Trophoblast cell (in vitro differentiated cells and primary cell): ENCODE measurements at regions not wholly inside any gene's neighbourhood (a gene's known extent, or its start where the extent isn't known, plus 50 kb on each side); places are given as distances from the start of the nearest gene placed in this dataset.
"Not testable (repeated sequence)": the region's sequence is repeated elsewhere in the genome, so short reads cannot be mapped to it uniquely, and the experiment has no call there.

Experiments used
- DNase-seq, 2 donors: peaks; one replicate each; pipeline ENCODE4 v3.0.0-alpha.2; 2016
- H2AFZ ChIP-seq: 2 replicates; pipeline ENCODE4 v1.6.1; 2013; ENCODE audit warnings: low read length, moderate library complexity, mild to moderate bottlenecking; ENCODE audit not compliant: insufficient read depth, poor library complexity
- H2AK5ac ChIP-seq: 2 replicates; pipeline ENCODE4 v1.6.1; 2013; ENCODE audit warnings: mild to moderate bottlenecking, low read length
- H2BK120ac ChIP-seq: 2 replicates; pipeline ENCODE4 v1.6.1; 2013; ENCODE audit warnings: low read length, mild to moderate bottlenecking, moderate library complexity; ENCODE audit not compliant: insufficient read depth, poor library complexity
- H2BK12ac ChIP-seq: 2 replicates; pipeline ENCODE4 v1.6.1; 2013; ENCODE audit warnings: mild to moderate bottlenecking, low read length, moderate library complexity
- H2BK5ac ChIP-seq: 2 replicates; pipeline ENCODE4 v1.6.1; 2013; ENCODE audit warnings: low read length, low read depth, moderate library complexity, mild to moderate bottlenecking; ENCODE audit not compliant: poor library complexity
- H3K14ac ChIP-seq: 2 replicates; pipeline ENCODE4 v1.6.1; 2013; ENCODE audit warnings: mild to moderate bottlenecking, low read length
- H3K18ac ChIP-seq: 2 replicates; pipeline ENCODE4 v1.6.1; 2013; ENCODE audit warnings: mild to moderate bottlenecking, low read length
- H3K23ac ChIP-seq: 2 replicates; pipeline ENCODE4 v1.6.1; 2013; ENCODE audit warnings: low read length
- H3K27ac ChIP-seq: 2 replicates; pipeline ENCODE4 v1.5.1; 2013; ENCODE audit warnings: low read depth, mild to moderate bottlenecking, inconsistent platforms, low read length, moderate library complexity
- H3K27me3 ChIP-seq: 2 replicates; pipeline ENCODE4 v1.6.1; 2013; ENCODE audit warnings: inconsistent platforms, mild to moderate bottlenecking, low read length, moderate library complexity; ENCODE audit not compliant: insufficient read depth
- H3K36me3 ChIP-seq, 2 experiments: 1 replicate in 1 of 2; 2 replicates in 1 of 2; pipeline ENCODE4 v1.6.1; 2013; ENCODE audit warnings: low read length in 2 of 2, mild to moderate bottlenecking in 2 of 2, moderate library complexity in 1 of 2; ENCODE audit not compliant: insufficient read depth in 2 of 2, control insufficient read depth in 1 of 2
- H3K4ac ChIP-seq: 2 replicates; pipeline ENCODE4 v1.6.1; 2013; ENCODE audit warnings: low read depth, mild to moderate bottlenecking, low read length, moderate library complexity
- H3K4me1 ChIP-seq, 2 experiments: 1 replicate in 1 of 2; 2 replicates in 1 of 2; pipeline ENCODE4 v1.6.1; 2013; ENCODE audit warnings: low read length in 2 of 2, mild to moderate bottlenecking in 2 of 2, moderate library complexity in 1 of 2; ENCODE audit not compliant: insufficient read depth in 2 of 2, control insufficient read depth in 1 of 2
- H3K4me2 ChIP-seq: 2 replicates; pipeline ENCODE4 v1.6.1; 2013; ENCODE audit warnings: inconsistent platforms, mild to moderate bottlenecking, low read length, moderate library complexity
- H3K4me3 ChIP-seq: 2 replicates; pipeline ENCODE4 v1.5.1; 2013; ENCODE audit warnings: mild to moderate bottlenecking, low read depth, low read length, inconsistent platforms
- H3K79me1 ChIP-seq: one replicate; pipeline ENCODE4 v1.6.1; 2013; ENCODE audit warnings: low read length
- H3K79me2 ChIP-seq: 2 replicates; pipeline ENCODE4 v1.6.1; 2013; ENCODE audit warnings: low read length, mild to moderate bottlenecking; ENCODE audit not compliant: control insufficient read depth, insufficient read depth, poor library complexity
- H3K9ac ChIP-seq: 2 replicates; pipeline ENCODE4 v1.6.1; 2013; ENCODE audit warnings: mild to moderate bottlenecking, low read length
- H3K9me3 ChIP-seq: 2 replicates; pipeline ENCODE4 v1.6.1; 2013; ENCODE audit warnings: low read depth, mild to moderate bottlenecking, control low read depth, inconsistent platforms, low read length; ENCODE audit not compliant: insufficient read depth
- H4K12ac ChIP-seq: 2 replicates; pipeline ENCODE4 v1.6.1; 2013; ENCODE audit warnings: low read depth, mild to moderate bottlenecking, low read length, moderate library complexity
- H4K8ac ChIP-seq: 2 replicates; pipeline ENCODE4 v1.6.1; 2013; ENCODE audit warnings: low read depth, mild to moderate bottlenecking, low read length, moderate library complexity
- H4K91ac ChIP-seq: one replicate; pipeline ENCODE4 v1.6.1; 2013; ENCODE audit warnings: low read depth, mild to moderate bottlenecking, low read length, moderate library complexity
- WGBS: extraction: QIAGEN DNeasy Blood & Tissue Kit; methylation state at CpG from one replicate; pipeline ENCODE4 v1.1.7; 2013; ENCODE audit warnings: missing lambda C conversion rate; ENCODE audit not compliant: insufficient read length, insufficient coverage; ENCODE audit errors: extremely low coverage; 5-methylcytosine and 5-hydroxymethylcytosine counted together

GRCh38 chr2:209002054-209002453 is 421.8 kb upstream of the MAP2 start:
- Histone ChIP-seq H2BK5ac (no peak overlapping the region), H2BK120ac (no peak overlapping the region), H3K79me1 (no peaks in the 10 kb centered on the region), H3K14ac (no peak overlapping the region), H3K18ac (no peak overlapping the region), H4K12ac (no peak overlapping the region), H3K27me3 (no peaks in the 10 kb centered on the region), H2BK12ac (no peak overlapping the region), H4K91ac (no peak overlapping the region), H3K9me3 (peaks cover 4% of the 10 kb centered on the region), H2AK5ac (no peak overlapping the region), H3K4me1 (peaks cover 2 to 3% of the 10 kb centered on the region in 2 experiments), H2AFZ (no peak overlapping the region), H3K4me3 (no peak overlapping the region), H3K9ac (no peak overlapping the region), H4K8ac (no peak overlapping the region), H3K79me2 (no peaks in the 10 kb centered on the region), H3K4ac (no peak overlapping the region), H3K23ac (no peak overlapping the region), H3K27ac (no peak overlapping the region), H3K36me3 (no peaks in the 10 kb centered on the region), H3K4me2 (no peak overlapping the region)
- no CpG with 5 or more reads among the region's 1 CpG for WGBS
- DNase-seq, result no peak

GRCh38 chr2:209005371-209005770 is 418.5 kb upstream of the MAP2 start:
- Histone ChIP-seq H3K36me3 (no peaks in the 10 kb centered on the region), H3K4me2 (no peak overlapping the region), H3K4me3 (no peak overlapping the region), H4K91ac (no peak overlapping the region), H4K12ac (no peak overlapping the region), H3K4ac (no peak overlapping the region), H3K18ac (no peak overlapping the region), H2BK12ac (no peak overlapping the region), H3K27me3 (no peaks in the 10 kb centered on the region), H3K23ac (no peak overlapping the region), H2AK5ac (no peak overlapping the region), H3K4me1 (no peaks in the 10 kb centered on the region), H3K9me3 (peaks cover 3% of the 10 kb centered on the region), H3K79me2 (no peaks in the 10 kb centered on the region), H3K79me1 (no peaks in the 10 kb centered on the region), H4K8ac (no peak overlapping the region), H3K9ac (no peak overlapping the region), H3K27ac (no peak overlapping the region), H2BK120ac (no peak overlapping the region), H3K14ac (no peak overlapping the region), H2BK5ac (no peak overlapping the region), H2AFZ (no peak overlapping the region)
- no CpG with 5 or more reads among the region's 1 CpG for WGBS
- peak; percentile 63 to 89 for DNase-seq

- Histone ChIP-seq H3K23ac (no peak overlapping the region), H2BK120ac (no peak overlapping the region), H3K79me2 (no peaks in the 10 kb centered on the region), H3K79me1 (no peaks in the 10 kb centered on the region), H3K18ac (no peak overlapping the region), H2BK12ac (no peak overlapping the region), H2AK5ac (no peak overlapping the region), H3K36me3 (no peaks in the 10 kb centered on the region), H3K14ac (no peak overlapping the region), H3K4me2 (no peak overlapping the region), H3K27ac (no peak overlapping the region), H3K9ac (no peak overlapping the region), H4K91ac (no peak overlapping the region), H3K4me3 (no peak overlapping the region), H4K8ac (no peak overlapping the region), H3K27me3 (no peaks in the 10 kb centered on the region), H2AFZ (no peak overlapping the region), H3K4ac (no peak overlapping the region), H3K9me3 (peaks cover 3% of the 10 kb centered on the region), H2BK5ac (no peak overlapping the region), H4K12ac (no peak overlapping the region), H3K4me1 (no peaks in the 10 kb centered on the region)
- DNase-seq, result no peak
- WGBS, result no CpG with 5 or more reads among the region's 2 CpGs
Observed at GRCh38 chr2:209008636-209009287, 415.1 kb upstream of the MAP2 start.

DNA sequence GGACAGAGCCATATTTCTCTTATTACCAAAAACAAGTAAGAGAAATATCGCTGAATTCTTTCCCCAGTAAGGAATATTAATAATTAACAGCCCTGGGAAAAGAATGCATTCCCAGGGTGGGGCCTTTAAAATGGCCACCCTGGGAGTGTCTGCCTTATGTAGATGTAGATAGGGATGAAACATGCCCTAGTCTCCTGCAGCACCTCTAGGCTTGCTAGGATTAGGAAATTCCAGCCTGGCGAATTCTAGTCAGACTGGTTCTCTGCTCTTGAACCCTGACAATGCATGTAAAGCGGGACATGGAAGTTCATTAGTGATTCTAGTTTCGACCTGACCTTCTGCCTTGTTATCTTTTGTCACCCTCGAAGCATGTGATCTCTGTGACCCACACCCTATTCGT is 405.2 kb upstream of the MAP2 start:
- no CpG with 5 or more reads among the region's 6 CpGs for WGBS
- not testable (repeated sequence) for H3K18ac ChIP-seq, H2AK5ac ChIP-seq

More for the DNA sequence above, 405.2 kb upstream of the MAP2 start:
- not testable (repeated sequence) for H4K91ac ChIP-seq, H3K4me3 ChIP-seq, H2BK12ac ChIP-seq, H4K8ac ChIP-seq, H3K4me1 ChIP-seq, H3K4ac ChIP-seq, DNase-seq, H3K9me3 ChIP-seq, H2BK5ac ChIP-seq, H3K27ac ChIP-seq, H4K12ac ChIP-seq, H3K4me2 ChIP-seq, H3K27me3 ChIP-seq, H3K79me1 ChIP-seq, H2BK120ac ChIP-seq, H3K79me2 ChIP-seq, H3K36me3 ChIP-seq, H3K9ac ChIP-seq, H3K23ac ChIP-seq, H3K14ac ChIP-seq, H2AFZ ChIP-seq
